HS-5 (cell line): ENCODE measurements at regions not wholly inside any gene's neighbourhood (a gene's known extent, or its start where the extent isn't known, plus 50 kb on each side); places are given as distances from the start of the nearest gene placed in this dataset.
"Not testable (repeated sequence)": the region's sequence is repeated elsewhere in the genome, so short reads cannot be mapped to it uniquely, and the experiment has no call there.

Source experiments
- DNase-seq: peaks from one replicate; pipeline ENCODE4 v3.0.0-alpha.2; 2012; ENCODE audit warnings: low read depth

- DNase-seq: no peak
Measured at GRCh38 chr13:48583859-48584311, 51.0 kb upstream of the RCBTB2 start.

- no peak for DNase-seq
Measured at GRCh38 chr13:48585456-48585840, 52.6 kb upstream of the RCBTB2 start.

GRCh38 chr13:48586591-48587103 lies 53.8 kb upstream of the RCBTB2 start:
- DNase-seq: no peak

GRCh38 chr13:48588120-48588519 lies 55.2 kb upstream of the RCBTB2 start:
- no peak for DNase-seq

GRCh38 chr13:48590141-48590901 lies 57.4 kb upstream of the RCBTB2 start:
- no peak for DNase-seq

- not testable (repeated sequence) for DNase-seq
Measured at GRCh38 chr13:48591124-48591872, 58.4 kb upstream of the RCBTB2 start.

GRCh38 chr13:48591889-48592687 lies 59.2 kb upstream of the RCBTB2 start:
- DNase-seq: no peak

GRCh38 chr13:48592688-48593049 lies 59.8 kb upstream of the RCBTB2 start:
- no peak for DNase-seq

- no peak for DNase-seq
Measured at GRCh38 chr13:48593536-48593935, 60.2 kb upstream of the CYSLTR2 start.

- no peak for DNase-seq
Measured at GRCh38 chr13:48594096-48594815, 59.5 kb upstream of the CYSLTR2 start.

GRCh38 chr13:48595431-48596429 lies 58.0 kb upstream of the CYSLTR2 start:
- peak; percentile 6 for DNase-seq

- peak; percentile 9 for DNase-seq
Measured at GRCh38 chr13:48600374-48601364, 53.1 kb upstream of the CYSLTR2 start.

- DNase-seq: no peak
Measured at GRCh38 chr13:48602296-48603016, 51.3 kb upstream of the CYSLTR2 start.

GRCh38 chr13:48603375-48603774 lies 50.4 kb upstream of the CYSLTR2 start:
- no peak for DNase-seq
